Breast epithelium (tissue), 3 donors: ENCODE measurements at regions not wholly inside any gene's neighbourhood (a gene's known extent, or its start where the extent isn't known, plus 50 kb on each side); places are given as distances from the start of the nearest gene placed in this dataset.

Experiments used
- CTCF ChIP-seq, 3 donors: fragments of 450-650 bp; IDR thresholded peaks; one replicate each; pipeline ENCODE4 v1.5.1; 2016 to 2017; ENCODE audit warnings: antibody characterized with exemption in 3 of 3, mild to moderate bottlenecking in 3 of 3, moderate library complexity in 3 of 3
- POLR2A ChIP-seq: fragments of 450-650 bp; IDR thresholded peaks from one replicate; pipeline ENCODE4 v1.6.1; 2016; ENCODE audit warnings: antibody characterized with exemption, mild to moderate bottlenecking, moderate library complexity

GRCh38 chr20:23255716-23256385 is 94.7 kb upstream of the NXT1 start:
- TF ChIP-seq CTCF (IDR thresholded peaks at IDR 0.05), result no peak
- TF ChIP-seq POLR2A, result no peak
